Vagina (tissue), 2 donors: ENCODE measurements at regions not wholly inside any gene's neighbourhood (a gene's known extent, or its start where the extent isn't known, plus 50 kb on each side); places are given as distances from the start of the nearest gene placed in this dataset.

Experiments used
- POLR2A ChIP-seq, 2 donors: fragments of 450-650 bp; IDR thresholded peaks; one replicate each; pipeline ENCODE4 v1.6.1; 2017; ENCODE audit warnings: antibody characterized with exemption in 2 of 2, mild to moderate bottlenecking in 2 of 2, moderate library complexity in 2 of 2
- POLR2AphosphoS5 ChIP-seq, 2 donors: sonication (generic); formaldehyde crosslinking; IDR thresholded peaks; one replicate each; pipeline ENCODE4 v1.9.0; 2017; ENCODE audit warnings: antibody characterized with exemption in 2 of 2, mild to moderate bottlenecking in 2 of 2, low read depth in 1 of 2; ENCODE audit not compliant: insufficient read depth in 1 of 2
- TF ChIP-seq, protein P1 (sequence below), 3 experiments: fragments of 450-650 bp in 2 of 3; fragments of 200-600 bp in 1 of 3; sonication (generic) in 1 of 3; IDR thresholded peaks; one replicate each; pipeline ENCODE4 v1.5.1; 2017 to 2019; ENCODE audit warnings: antibody characterized with exemption in 3 of 3, mild to moderate bottlenecking in 2 of 3, moderate library complexity in 2 of 3

DNA sequence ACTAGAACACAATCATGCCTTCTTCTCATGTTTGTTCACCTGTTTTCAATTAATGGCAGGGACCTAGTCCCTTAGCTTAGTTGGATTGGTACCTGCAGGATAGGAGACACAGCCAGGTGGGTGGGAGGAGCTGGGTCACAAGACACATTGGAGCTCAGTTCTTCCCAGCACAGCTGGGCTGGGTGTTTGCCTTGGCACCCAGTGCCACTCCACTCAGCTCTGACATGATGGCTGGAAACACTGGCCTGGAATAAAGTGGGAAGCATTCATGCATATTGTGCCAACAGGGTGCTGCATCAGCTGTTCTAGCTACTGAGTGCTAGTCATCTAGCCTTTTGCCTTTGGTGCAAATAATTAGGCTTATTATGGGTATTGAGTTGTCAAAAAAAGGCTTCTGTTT lies 226.1 kb downstream of the PTEN start:
- TF ChIP-seq, protein P1, sequence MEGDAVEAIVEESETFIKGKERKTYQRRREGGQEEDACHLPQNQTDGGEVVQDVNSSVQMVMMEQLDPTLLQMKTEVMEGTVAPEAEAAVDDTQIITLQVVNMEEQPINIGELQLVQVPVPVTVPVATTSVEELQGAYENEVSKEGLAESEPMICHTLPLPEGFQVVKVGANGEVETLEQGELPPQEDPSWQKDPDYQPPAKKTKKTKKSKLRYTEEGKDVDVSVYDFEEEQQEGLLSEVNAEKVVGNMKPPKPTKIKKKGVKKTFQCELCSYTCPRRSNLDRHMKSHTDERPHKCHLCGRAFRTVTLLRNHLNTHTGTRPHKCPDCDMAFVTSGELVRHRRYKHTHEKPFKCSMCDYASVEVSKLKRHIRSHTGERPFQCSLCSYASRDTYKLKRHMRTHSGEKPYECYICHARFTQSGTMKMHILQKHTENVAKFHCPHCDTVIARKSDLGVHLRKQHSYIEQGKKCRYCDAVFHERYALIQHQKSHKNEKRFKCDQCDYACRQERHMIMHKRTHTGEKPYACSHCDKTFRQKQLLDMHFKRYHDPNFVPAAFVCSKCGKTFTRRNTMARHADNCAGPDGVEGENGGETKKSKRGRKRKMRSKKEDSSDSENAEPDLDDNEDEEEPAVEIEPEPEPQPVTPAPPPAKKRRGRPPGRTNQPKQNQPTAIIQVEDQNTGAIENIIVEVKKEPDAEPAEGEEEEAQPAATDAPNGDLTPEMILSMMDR (IDR thresholded peaks at IDR 0.05): no peak
- TF ChIP-seq POLR2A (IDR thresholded peaks at IDR 0.05) (no peak), POLR2AphosphoS5 (IDR thresholded peaks at IDR 0.05; ENCODE audit: insufficient read depth in 1 of 2, low read depth in 1 of 2) (no peak)
